Heart left ventricle (tissue), 16 donors: ENCODE measurements at regions not wholly inside any gene's neighbourhood (a gene's known extent, or its start where the extent isn't known, plus 50 kb on each side); places are given as distances from the start of the nearest gene placed in this dataset.

Source experiments
- ATAC-seq, 4 donors: fragments of 200-7000 bp; cut with Tn5 transposase; one replicate each; pipeline ENCODE4 v1.9.1; 2020 to 2022; ENCODE audit warnings: moderate library complexity in 4 of 4, mild to moderate bottlenecking in 3 of 4, moderate number of reproducible peaks in 1 of 4
- DNase-seq, 5 donors: peaks; one replicate each; pipeline ENCODE4 v3.0.0-alpha.2; 2020
- H3K27ac ChIP-seq, 12 donors: fragments of 200-600 bp; sonication (generic) in 4 of 12; one replicate each; pipeline versions ENCODE4 v1.5.0 to v1.8.0; 2016 to 2022; ENCODE audit warnings: mild to moderate bottlenecking in 2 of 12
- H3K27me3 ChIP-seq, 9 donors: fragments of 200-600 bp; sonication (generic) in 2 of 9; one replicate each; pipeline versions ENCODE4 v1.5.1 to v1.8.0; 2016 to 2022; ENCODE audit warnings: mild to moderate bottlenecking in 3 of 9
- H3K36me3 ChIP-seq, 9 donors: fragments of 200-600 bp; sonication (generic) in 2 of 9; one replicate each; pipeline versions ENCODE4 v1.5.0 to v1.8.0; 2018 to 2022; ENCODE audit warnings: mild to moderate bottlenecking in 2 of 9
- H3K4me1 ChIP-seq, 12 donors: fragments of 200-600 bp; sonication (generic) in 4 of 12; one replicate each; pipeline versions ENCODE4 v1.5.0 to v1.8.0; 2016 to 2022; ENCODE audit warnings: mild to moderate bottlenecking in 3 of 12
- H3K4me3 ChIP-seq, 12 donors: fragments of 200-600 bp; sonication (generic) in 4 of 12; one replicate each; pipeline versions ENCODE4 v1.5.0 to v1.8.0; 2017 to 2022; ENCODE audit warnings: mild to moderate bottlenecking in 9 of 12, moderate library complexity in 4 of 12
- H3K9me3 ChIP-seq, 12 donors: fragments of 200-600 bp; sonication (generic) in 4 of 12; one replicate each; pipeline versions ENCODE4 v1.5.0 to v1.8.0; 2016 to 2022; ENCODE audit warnings: mild to moderate bottlenecking in 1 of 12
- POLR2A ChIP-seq, 2 donors: fragments of 450-650 bp; IDR thresholded peaks; one replicate each; pipeline ENCODE4 v1.6.1; 2017; ENCODE audit warnings: antibody characterized with exemption in 2 of 2, mild to moderate bottlenecking in 2 of 2, moderate library complexity in 2 of 2
- WGBS, 4 donors: extraction: QIAGEN DNeasy Blood & Tissue Kit in 2 of 4; methylation state at CpG; one replicate each; pipeline versions ENCODE4 v1.1.5 to v1.1.7; 2013 to 2018; 5-methylcytosine and 5-hydroxymethylcytosine counted together
- intact Hi-C, 10 donors: fragments of 100-400 bp; cut with DNase I; formaldehyde crosslinking; loops; one replicate each; pipeline versions ENCODE4 v1.11.1 to v1.14.2; 2022
- TF ChIP-seq, protein P1 (sequence below), 12 donors: fragments of 200-600 bp; sonication (generic) in 4 of 12; IDR thresholded peaks; one replicate each; pipeline versions ENCODE4 v1.5.0 to v1.8.0; 2018 to 2022; ENCODE audit warnings: antibody characterized with exemption in 12 of 12, mild to moderate bottlenecking in 5 of 12
- donor health status: ischemic (EF 13 %, LVEDD 7.1; RV severe dilation, severe dysfunction).
- donor health status: healthy with polysubstance abuse.
- donor health status: DM: no; HTN: yes; CAD: no.
- donor health status: DM: no; HTN: no; CAD: no.
- donor health status: ischemic (EF 25% LVEDD 6.9; RV normal size, moderate dysfunction).
- donor health status: ischemic (EF 25% LVEDD 5.7; RV mildly dilated, moderate dysfunction).
- donor health status: healthy.
- donor health status: DM: yes; HTN: yes; CAD: no.
- donor health status: ischemic (EF 35%, LVEDD 5.7; RV mildly dilated, moderate dysfunction).
- donor health status: nonischemic (EF 11% LVEDD 7.7; RV severe dilation, severe dysfunction).
- donor health status: DM: yes; HTN: yes; CAD: no.
- donor health status: PGD.
- donor health status: ischemic (EF 29% LVEDD 5.4; RV normal size, mild dysfunction).
- donor health status: nonischemic (EF 23%, LVEDD 6.1; RV moderate dilation, normal function).

GRCh38 chr5:176716320-176716719 lies 69.0 kb downstream of the TSPAN17 start:
- TF ChIP-seq POLR2A (IDR thresholded peaks at IDR 0.05) = no peak
- TF ChIP-seq, protein P1, sequence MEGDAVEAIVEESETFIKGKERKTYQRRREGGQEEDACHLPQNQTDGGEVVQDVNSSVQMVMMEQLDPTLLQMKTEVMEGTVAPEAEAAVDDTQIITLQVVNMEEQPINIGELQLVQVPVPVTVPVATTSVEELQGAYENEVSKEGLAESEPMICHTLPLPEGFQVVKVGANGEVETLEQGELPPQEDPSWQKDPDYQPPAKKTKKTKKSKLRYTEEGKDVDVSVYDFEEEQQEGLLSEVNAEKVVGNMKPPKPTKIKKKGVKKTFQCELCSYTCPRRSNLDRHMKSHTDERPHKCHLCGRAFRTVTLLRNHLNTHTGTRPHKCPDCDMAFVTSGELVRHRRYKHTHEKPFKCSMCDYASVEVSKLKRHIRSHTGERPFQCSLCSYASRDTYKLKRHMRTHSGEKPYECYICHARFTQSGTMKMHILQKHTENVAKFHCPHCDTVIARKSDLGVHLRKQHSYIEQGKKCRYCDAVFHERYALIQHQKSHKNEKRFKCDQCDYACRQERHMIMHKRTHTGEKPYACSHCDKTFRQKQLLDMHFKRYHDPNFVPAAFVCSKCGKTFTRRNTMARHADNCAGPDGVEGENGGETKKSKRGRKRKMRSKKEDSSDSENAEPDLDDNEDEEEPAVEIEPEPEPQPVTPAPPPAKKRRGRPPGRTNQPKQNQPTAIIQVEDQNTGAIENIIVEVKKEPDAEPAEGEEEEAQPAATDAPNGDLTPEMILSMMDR (IDR thresholded peaks at IDR 0.05) = no peak
- Histone ChIP-seq H3K36me3 (no peaks in the 10 kb centered on the region), H3K9me3 (peaks cover 0 to 11% (median 0%) of the 10 kb centered on the region in 12 donors), H3K4me1 (no peaks in the 10 kb centered on the region), H3K27ac (no peak overlapping the region), H3K27me3 (peaks cover 4 to 76% (median 15%) of the 10 kb centered on the region in 9 donors), H3K4me3 (no peak overlapping the region)
- DNase-seq = no peak
- WGBS, 4 donors = 36 to 62% (median 40%) methylated on average over 4 of the region's 4 CpGs
- intact Hi-C loops = no loop called here
- no peak for ATAC-seq

DNA sequence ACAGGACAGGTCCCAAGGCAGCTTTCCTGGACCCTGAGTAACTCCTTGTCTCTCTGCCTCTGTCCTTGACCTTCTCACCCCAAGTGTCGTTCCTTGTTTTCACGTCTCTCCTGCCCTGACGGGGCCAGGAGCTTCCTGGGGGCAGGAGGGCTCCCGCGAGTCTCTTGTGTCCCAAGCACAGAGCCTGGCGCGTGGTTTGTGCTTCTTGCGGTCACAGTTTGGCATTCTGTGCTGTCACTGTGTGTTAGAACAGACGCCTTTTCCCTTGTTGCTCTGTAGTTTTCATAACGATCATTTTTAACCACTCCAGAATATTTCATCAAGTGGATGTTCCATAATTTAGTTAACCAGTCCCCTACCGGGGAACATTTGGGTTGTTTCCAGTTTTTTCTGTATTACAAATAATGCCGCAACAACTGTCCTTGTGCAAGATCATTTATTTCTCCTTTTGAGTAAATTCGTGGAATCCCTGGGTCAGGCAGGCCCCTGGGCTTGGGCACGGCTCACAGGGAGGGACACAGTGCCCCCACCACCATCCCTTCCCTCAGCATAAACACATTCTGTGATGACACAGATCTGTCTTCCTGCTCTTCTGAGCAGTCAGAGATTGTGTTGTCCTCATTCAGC lies 71.9 kb downstream of the TSPAN17 start:
- Histone ChIP-seq H3K36me3 (no peaks in the 10 kb centered on the region), H3K4me1 (no peaks in the 10 kb centered on the region), H3K27me3 (peaks cover 0 to 64% (median 15%) of the 10 kb centered on the region in 9 donors), H3K4me3 (no peak overlapping the region), H3K27ac (no peak overlapping the region), H3K9me3 (peaks cover 0 to 3% (median 0%) of the 10 kb centered on the region in 12 donors)
- intact Hi-C loops = no loop called here
- ATAC-seq (no peak), DNase-seq (no peak)
- 49 to 60% (median 52%) methylated on average over 14 of the region's 14 CpGs for WGBS, 4 donors
- no peak for TF ChIP-seq POLR2A (IDR thresholded peaks at IDR 0.05)
- TF ChIP-seq, protein P1 (IDR thresholded peaks at IDR 0.05) = no peak

DNA sequence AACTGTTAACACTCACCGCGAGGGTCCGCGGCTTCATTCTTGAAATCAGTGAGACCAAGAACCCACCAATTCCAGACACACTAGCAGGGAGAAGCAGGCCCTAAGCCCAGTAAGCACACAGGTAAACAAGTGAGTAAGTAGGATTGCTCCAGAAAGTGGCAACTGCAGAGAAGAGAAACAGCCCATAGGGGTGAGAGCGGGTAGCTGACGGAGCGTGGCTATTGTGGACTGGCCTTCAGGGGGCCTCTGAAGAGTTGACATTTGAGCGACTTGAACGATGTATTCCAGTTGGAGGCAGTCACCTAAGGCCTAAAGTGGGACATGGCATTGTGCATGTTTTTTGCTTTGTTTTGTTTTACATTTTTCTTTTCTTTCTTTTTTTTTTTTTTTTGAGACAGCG lies 74.2 kb downstream of the TSPAN17 start:
- intact Hi-C loops = no loop called here
- Histone ChIP-seq H3K27ac (no peak overlapping the region), H3K9me3 (no peaks in the 10 kb centered on the region), H3K36me3 (no peaks in the 10 kb centered on the region), H3K27me3 (peaks cover 0 to 69% (median 16%) of the 10 kb centered on the region in 9 donors), H3K4me1 (no peaks in the 10 kb centered on the region), H3K4me3 (no peak overlapping the region)
- TF ChIP-seq, protein P1 (IDR thresholded peaks at IDR 0.05) = no peak
- TF ChIP-seq POLR2A (IDR thresholded peaks at IDR 0.05) = no peak
- DNase-seq = no peak
- ATAC-seq = no peak
- WGBS, 4 donors = 86 to 90% (median 87%) methylated on average over 10 of the region's 10 CpGs

GRCh38 chr5:176722757-176723156 lies 75.5 kb downstream of the TSPAN17 start:
- Histone ChIP-seq H3K27me3 (peaks cover 0 to 69% (median 26%) of the 10 kb centered on the region in 9 donors), H3K36me3 (no peaks in the 10 kb centered on the region), H3K4me3 (no peak overlapping the region), H3K4me1 (no peaks in the 10 kb centered on the region), H3K27ac (no peak overlapping the region), H3K9me3 (no peaks in the 10 kb centered on the region)
- intact Hi-C loops = no loop called here
- no peak for DNase-seq
- TF ChIP-seq POLR2A (IDR thresholded peaks at IDR 0.05) = no peak
- TF ChIP-seq, protein P1 (IDR thresholded peaks at IDR 0.05) = no peak
- ATAC-seq = no peak
- 53 to 60% (median 57%) methylated on average over 10 of the region's 10 CpGs for WGBS, 4 donors
